CD4-positive, alpha-beta T cell treated with Interleukin-6 for 4 hours (primary cell): ENCODE measurements at regions not wholly inside any gene's neighbourhood (a gene's known extent, or its start where the extent isn't known, plus 50 kb on each side); places are given as distances from the start of the nearest gene placed in this dataset.
"Not testable (repeated sequence)": the region's sequence is repeated elsewhere in the genome, so short reads cannot be mapped to it uniquely, and the experiment has no call there.

Experiments used
- DNase-seq: peaks from one replicate; pipeline ENCODE4 v3.0.0-alpha.2; 2020; ENCODE audit warnings: mixed read lengths

DNA sequence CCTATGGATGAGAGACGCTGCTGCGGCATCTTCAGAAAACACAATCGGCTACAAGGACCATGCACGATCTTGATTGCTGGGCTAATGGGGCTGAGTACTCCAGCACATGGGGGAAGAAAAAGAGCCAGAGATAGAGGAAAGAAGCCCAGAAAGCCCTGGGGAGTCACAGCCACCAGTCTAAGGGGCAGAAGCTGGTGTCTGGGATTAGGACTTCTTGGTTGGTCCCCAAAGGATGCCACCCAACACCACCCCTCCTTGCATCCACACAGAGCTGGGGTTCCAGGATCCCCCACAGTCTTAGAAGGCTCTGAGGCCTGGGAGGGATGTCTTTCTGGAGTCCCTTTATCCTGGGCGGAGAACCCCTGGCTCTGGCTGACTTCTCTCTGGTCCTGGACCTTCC lies 98.4 kb upstream of the TARDBP start:
- no peak for DNase-seq

DNA sequence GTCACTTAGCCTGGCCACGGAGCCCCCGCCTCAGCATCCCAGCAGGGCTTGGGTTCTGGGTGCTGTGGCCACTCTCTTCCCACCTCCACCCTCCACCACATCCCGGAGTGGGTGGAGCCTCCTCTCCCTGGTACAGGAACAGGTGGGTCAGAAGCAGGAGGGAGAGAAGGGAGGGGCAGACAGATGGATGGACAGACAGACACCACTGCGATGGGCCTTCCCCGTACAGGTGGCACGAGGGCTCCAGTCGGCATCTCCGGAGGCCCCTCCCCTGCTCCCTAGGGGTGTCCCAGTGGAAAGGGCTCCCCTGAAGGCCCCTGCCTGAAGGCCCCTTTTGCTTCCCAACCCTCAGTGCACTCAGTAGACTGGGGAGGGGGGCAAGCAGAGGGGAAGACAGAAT lies 96.9 kb upstream of the TARDBP start:
- no peak for DNase-seq

- no peak for DNase-seq
Observed at GRCh38 chr1:10916311-10916710, 96.1 kb upstream of the TARDBP start.

DNA sequence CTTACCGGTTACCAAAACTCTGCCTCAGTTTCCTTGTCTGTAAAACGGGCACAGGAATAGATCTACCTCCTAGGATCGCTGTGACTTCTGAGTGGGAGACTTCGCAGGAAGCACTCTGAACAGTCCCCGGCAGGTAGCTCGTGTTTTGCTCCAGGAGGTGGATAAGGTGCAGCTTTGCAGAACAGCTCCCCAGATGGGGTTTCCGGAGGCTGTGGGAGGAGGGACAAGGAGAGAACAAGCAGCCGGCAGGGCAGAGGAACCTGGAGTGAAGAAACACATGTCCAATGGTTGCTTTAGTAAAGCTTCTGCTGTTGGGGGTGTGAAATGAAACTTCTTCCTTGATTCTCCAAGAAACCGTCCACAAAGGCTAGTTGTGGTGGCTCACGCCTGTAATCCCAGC lies 95.5 kb upstream of the TARDBP start:
- DNase-seq = no peak

DNA sequence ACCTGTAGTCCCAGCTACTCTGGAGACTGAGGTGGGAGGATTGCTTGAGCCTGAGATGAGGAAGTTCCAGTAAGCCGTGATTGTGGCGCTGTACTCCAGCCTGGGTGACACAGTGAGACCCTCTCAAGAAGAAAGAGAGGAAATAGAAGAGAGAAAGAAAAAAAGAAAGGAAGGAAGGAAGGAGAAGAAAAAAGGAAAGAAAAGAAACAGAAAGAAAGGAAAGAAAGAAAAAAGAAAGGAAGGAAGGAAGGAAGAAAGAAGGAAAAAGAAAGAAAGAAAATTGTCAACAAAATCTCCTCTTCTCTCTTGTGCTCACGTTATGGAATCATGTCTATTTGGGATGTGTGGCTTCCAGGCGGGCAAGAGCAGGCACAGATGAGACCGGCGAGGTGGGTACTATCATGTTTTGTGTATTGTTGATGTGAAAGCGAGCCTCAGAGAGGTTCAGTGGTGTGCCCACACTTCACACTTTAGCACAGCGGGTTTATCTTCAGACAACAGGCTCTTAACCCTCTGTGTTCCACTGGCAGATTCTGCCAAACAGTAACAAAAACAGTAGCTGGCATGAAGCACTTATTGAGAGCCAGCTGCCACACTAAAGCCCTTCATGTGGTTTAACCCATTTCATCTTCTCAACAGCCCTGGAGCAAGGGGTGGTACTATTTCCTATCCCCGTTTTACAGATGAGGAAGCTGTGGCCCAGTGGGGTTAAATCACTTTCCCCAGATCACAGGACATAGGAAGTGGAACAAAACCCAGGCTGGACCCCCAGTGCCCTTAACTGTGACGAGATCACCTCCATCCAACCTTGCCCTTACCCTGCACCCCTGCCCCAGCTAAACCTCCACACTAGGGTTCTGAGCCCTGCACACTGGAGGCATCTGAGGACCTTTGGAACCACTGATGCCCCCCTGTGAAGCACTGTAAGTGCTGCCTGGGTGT lies 94.7 kb upstream of the TARDBP start:
- peak; percentile 23 for DNase-seq

- DNase-seq = no peak
Observed at GRCh38 chr1:10918531-10918930, 93.9 kb upstream of the TARDBP start.

DNA sequence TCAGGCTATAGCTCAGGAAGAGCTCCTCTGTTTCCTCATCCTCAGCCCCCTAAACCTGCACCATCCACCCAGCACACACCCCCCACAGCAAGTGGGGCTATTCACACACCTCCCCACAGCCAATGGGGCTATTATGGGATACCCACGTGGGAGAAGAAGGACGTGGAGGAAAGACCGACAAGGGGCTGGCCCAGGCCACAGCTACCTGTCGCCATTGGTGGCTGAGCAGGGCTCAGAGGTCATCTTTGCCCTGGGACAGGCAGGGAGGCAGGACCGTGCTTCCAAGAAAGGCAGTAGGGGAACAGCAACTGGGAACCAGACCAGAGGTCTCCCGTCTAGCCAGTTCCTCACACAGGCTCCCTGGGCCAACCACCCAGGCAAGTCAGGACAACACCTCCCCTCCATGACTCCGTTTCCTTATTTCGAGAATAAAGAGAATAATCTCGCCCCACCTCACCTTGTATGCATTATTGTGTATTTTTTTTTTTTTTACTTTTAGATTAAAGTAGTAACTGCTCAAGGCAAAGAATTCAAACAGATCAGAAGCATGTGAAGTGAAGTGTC lies 92.3 kb upstream of the TARDBP start:
- no peak for DNase-seq

GRCh38 chr1:10922315-10923060 lies 90.0 kb upstream of the TARDBP start:
- DNase-seq = not testable (repeated sequence)

DNA sequence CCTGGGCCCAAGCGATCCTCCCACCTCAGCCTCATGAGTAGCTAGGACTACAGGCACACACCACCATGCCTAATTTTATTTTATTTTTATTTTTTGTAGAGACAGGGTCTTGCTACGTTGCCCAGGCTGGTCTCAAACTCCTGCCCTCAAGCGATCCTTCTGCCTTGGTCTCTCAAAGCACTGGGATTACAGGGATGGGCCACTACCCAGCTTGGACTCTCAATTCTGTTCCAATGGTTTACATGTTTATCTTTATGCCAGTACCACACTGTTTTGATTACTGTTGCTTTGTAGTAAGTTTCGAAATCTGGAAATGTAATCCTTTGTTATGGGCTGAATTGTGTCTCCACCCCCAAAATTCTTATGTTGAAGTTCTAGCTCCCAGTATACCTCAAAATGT lies 88.4 kb upstream of the TARDBP start:
- DNase-seq = no peak

DNA sequence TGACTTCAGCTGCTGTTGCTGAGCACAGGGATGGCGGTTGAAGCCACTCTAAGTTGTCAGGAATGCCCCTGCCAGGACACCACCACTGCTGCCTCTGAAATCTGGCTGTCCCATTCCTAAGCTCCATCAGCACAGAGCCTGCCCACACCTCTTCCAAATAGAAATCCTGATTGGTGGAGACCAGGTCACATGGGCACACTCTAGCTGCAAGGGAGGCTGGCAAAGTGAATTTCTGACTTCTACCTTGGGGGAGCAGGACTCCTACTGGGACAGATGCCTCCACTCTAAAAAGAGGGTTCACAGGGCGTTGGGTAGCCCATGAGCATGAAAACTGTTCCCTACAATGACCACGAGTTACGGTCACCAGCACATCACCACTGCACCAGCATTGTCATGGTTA lies 83.8 kb upstream of the TARDBP start:
- DNase-seq = no peak

DNA sequence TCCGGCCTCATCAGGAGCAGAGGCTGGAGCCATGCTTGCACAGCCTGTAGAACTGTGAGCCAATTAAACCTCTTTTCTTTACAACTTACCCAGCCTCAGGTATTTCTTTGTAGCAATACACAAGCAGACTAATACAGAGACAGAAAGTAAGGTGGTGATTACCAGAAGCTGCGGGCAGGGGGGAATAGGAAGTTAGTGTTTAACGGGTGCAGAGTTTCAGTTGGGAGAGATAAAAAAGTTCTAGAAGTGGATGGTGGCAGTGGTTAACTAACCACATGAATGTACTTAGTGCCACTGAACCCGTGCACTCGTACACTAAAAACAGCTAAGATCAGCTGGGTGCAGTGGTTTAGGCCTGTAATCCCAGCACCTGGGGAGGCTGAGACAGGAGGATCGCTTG lies 80.4 kb upstream of the TARDBP start:
- DNase-seq = peak; percentile 26

- no peak for DNase-seq
Observed at GRCh38 chr1:10934150-10934818, 78.2 kb upstream of the TARDBP start.

- DNase-seq = no peak
Observed at GRCh38 chr1:10935246-10935645, 77.2 kb upstream of the TARDBP start.

GRCh38 chr1:10935724-10936123 lies 76.7 kb upstream of the TARDBP start:
- no peak for DNase-seq

GRCh38 chr1:10936998-10937901 lies 75.2 kb upstream of the TARDBP start:
- no peak for DNase-seq

GRCh38 chr1:10938741-10939417 lies 73.6 kb upstream of the TARDBP start:
- no peak for DNase-seq

DNA sequence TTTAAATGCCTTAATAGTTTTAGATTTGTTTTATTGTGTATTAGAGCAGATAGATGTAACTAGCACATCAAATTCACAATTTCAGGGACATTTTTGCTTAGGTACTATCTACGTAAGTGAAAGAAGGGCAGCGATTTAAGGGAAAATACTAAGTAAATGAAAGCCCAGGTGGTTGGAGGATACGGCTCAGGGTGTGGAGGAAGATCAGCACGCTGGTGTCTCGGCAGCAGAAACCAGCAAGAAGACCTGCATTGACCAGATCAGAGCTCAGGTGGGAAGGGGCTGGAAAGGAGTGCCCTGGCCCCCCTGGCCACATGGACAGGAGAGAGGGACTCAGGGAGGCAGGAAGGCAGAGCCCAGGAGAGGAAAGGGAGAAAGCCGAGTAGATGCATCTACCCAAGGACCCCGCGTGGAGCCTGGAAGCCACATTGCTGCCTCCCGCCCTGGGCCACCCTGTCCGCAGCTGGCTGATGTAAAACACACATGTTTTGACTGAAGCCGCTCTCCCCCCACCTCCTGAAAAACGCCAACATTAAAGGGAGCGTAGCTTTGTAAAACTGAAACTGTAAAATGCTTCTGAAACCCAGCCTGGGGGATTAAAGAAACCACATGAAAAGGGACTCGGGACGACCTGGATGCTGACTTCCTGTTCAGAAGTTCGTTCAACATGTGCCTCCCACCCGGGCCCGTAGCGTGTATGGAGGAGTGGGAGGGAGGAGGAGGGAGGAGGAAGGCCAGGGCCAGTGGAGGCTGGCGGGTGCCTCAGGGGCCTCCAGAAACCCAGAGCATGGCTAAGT lies 72.6 kb upstream of the TARDBP start:
- DNase-seq = peak; percentile 36

DNA sequence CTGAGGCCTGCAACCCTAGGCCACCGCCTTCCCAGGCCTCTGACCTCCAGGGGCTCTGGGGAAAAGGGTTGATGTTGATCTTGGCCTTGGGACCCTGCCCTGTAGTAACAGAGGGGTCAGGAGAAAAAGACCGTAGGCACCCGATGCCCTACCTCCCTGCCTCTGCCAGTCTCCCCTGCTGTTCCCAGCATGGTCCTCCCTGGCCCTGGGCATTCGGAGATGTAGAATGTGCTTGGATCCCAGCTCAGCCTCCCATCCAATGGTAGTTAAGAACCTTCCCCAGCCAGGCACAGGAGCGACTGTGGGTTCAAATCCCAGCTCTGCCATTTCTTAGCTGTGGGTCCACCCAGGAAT lies 72.0 kb upstream of the TARDBP start:
- no peak for DNase-seq

- DNase-seq = no peak
Observed at GRCh38 chr1:10940838-10941237, 71.6 kb upstream of the TARDBP start.

DNA sequence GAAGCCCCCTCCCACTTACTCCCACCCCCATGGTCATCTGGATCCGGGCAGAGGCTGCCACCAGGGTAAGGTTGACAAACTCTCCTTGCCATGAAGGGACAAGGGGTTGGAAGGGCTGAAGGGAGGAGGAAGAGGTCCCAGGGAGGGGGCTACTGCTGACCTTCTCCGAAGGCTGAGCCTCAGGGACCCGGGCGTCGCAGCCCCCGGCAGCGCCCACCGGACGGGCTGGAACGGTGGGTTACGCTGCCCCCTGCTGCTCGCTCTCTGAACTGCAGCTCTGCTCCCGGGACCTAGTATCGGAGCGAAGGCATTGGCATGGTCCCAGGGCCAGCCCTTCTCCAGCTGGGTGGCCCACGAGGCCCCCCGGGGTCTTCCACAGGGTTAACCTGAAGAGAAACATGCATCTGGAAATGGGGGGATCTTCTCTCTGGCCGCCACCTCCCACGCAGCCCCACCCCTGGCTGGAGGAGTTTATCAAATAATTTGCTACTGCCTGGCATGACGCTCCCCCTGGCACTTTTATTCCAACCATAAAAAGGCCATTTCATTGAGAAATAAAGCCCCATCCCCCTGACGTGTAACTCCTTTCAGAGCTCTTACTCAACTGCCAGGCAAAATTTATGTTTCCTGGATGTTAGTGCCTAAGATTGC lies 70.4 kb upstream of the TARDBP start:
- DNase-seq = peak; percentile 66
